Heart left ventricle (tissue), 13 donors: ENCODE measurements at regions not wholly inside any gene's neighbourhood (a gene's known extent, or its start where the extent isn't known, plus 50 kb on each side); places are given as distances from the start of the nearest gene placed in this dataset.

Experiments used
- POLR2A ChIP-seq, 2 donors: fragments of 450-650 bp; IDR thresholded peaks; one replicate each; pipeline ENCODE4 v1.6.1; 2017; ENCODE audit warnings: antibody characterized with exemption in 2 of 2, mild to moderate bottlenecking in 2 of 2, moderate library complexity in 2 of 2
- TF ChIP-seq, protein P1 (sequence below), 12 donors: fragments of 200-600 bp; sonication (generic) in 4 of 12; IDR thresholded peaks; one replicate each; pipeline versions ENCODE4 v1.5.0 to v1.8.0; 2018 to 2022; ENCODE audit warnings: antibody characterized with exemption in 12 of 12, mild to moderate bottlenecking in 5 of 12
- donor health status: ischemic (EF 13 %, LVEDD 7.1; RV severe dilation, severe dysfunction).
- donor health status: DM: no; HTN: yes; CAD: no.
- donor health status: DM: no; HTN: no; CAD: no.
- donor health status: ischemic (EF 25% LVEDD 6.9; RV normal size, moderate dysfunction).
- donor health status: ischemic (EF 25% LVEDD 5.7; RV mildly dilated, moderate dysfunction).
- donor health status: ischemic (EF 35%, LVEDD 5.7; RV mildly dilated, moderate dysfunction).
- donor health status: nonischemic (EF 11% LVEDD 7.7; RV severe dilation, severe dysfunction).
- donor health status: DM: yes; HTN: yes; CAD: no.
- donor health status: PGD.
- donor health status: ischemic (EF 29% LVEDD 5.4; RV normal size, mild dysfunction).
- donor health status: nonischemic (EF 23%, LVEDD 6.1; RV moderate dilation, normal function).

- no peak for TF ChIP-seq POLR2A (IDR thresholded peaks at IDR 0.05)
- TF ChIP-seq, protein P1, sequence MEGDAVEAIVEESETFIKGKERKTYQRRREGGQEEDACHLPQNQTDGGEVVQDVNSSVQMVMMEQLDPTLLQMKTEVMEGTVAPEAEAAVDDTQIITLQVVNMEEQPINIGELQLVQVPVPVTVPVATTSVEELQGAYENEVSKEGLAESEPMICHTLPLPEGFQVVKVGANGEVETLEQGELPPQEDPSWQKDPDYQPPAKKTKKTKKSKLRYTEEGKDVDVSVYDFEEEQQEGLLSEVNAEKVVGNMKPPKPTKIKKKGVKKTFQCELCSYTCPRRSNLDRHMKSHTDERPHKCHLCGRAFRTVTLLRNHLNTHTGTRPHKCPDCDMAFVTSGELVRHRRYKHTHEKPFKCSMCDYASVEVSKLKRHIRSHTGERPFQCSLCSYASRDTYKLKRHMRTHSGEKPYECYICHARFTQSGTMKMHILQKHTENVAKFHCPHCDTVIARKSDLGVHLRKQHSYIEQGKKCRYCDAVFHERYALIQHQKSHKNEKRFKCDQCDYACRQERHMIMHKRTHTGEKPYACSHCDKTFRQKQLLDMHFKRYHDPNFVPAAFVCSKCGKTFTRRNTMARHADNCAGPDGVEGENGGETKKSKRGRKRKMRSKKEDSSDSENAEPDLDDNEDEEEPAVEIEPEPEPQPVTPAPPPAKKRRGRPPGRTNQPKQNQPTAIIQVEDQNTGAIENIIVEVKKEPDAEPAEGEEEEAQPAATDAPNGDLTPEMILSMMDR (IDR thresholded peaks at IDR 0.05): no peak
Observed at GRCh38 chr13:63632321-63632720, 2216.7 kb upstream of the PCDH20 start.
